ENCODE measurements at regions not wholly inside any gene's neighbourhood (a gene's known extent, or its start where the extent isn't known, plus 50 kb on each side); places are given as distances from the start of the nearest gene placed in this dataset.

DNA sequence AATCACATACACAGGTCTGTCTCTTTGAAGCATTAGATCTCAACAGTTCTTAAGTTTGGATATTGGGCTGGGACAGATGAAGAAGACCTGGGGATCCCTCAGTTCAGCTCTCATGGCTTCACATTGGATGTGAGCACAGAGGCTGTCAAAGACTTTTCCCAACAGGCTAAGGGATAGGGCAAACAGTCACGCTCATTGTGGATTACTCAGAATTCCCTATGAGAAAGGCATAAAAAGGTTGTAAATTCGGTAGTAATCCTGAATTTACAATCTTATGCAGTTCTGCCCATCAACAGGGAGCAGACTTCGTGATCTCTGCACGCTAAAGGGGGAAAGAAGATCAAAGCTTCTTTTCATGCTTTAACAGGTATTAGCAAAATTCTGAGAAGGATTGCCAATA is 448.4 kb downstream of the DAD1 start:
- Histone ChIP-seq H2AK9ac (replicated peaks; ENCODE audit: low read depth, low read length, poor library complexity) (no peak overlapping the region), H4K5ac (ENCODE audit: low read depth, low read length) (no peak overlapping the region), H3K4me3 (ENCODE audit: insufficient read depth, low read depth, low read length) (no peak overlapping the region), H3K14ac (replicated peaks; ENCODE audit: low read depth, low read length) (no peak overlapping the region), H2BK5ac (ENCODE audit: low read depth, low read length, poor library complexity, severe bottlenecking) (no peak overlapping the region), H3K9me1 (ENCODE audit: insufficient read depth, low read length) (peaks cover 3% of the 10 kb centered on the region; the same call in 1 of the 2 replicates), H4K8ac (ENCODE audit: low read depth in 2 of 2, low read length in 2 of 2) (no peak overlapping the region), H3K23ac (ENCODE audit: low read depth, low read length) (no peak overlapping the region), H2BK20ac (ENCODE audit: low read depth, low read length) (no peak overlapping the region), H2BK120ac (ENCODE audit: low read depth, low read length) (no peak overlapping the region), H3K9me3 (ENCODE audit: control insufficient read depth, insufficient read depth, low read length) (no peaks in the 10 kb centered on the region), H2AK5ac (ENCODE audit: low read depth, low read length) (no peak overlapping the region), H3K56ac (ENCODE audit: extremely low read depth, insufficient read depth, low read length) (no peak overlapping the region), H3K4ac (ENCODE audit: low read depth, low read length) (no peak overlapping the region), H3K27ac (ENCODE audit: insufficient read depth, low read length) (no peak overlapping the region), H3K18ac (ENCODE audit: low read depth, low read length) (no peak overlapping the region), H3K36me3 (ENCODE audit: control insufficient read depth, insufficient read depth, low read length) (no peaks in the 10 kb centered on the region), H3K79me1 (ENCODE audit: low read depth in 1 of 2, low read length in 2 of 2) (no peaks in the 10 kb centered on the region), H3K4me1 (ENCODE audit: control insufficient read depth, insufficient read depth, low read length) (no peaks in the 10 kb centered on the region), H3K4me2 (ENCODE audit: low read depth, low read length) (no peak overlapping the region), H4K20me1 (ENCODE audit: insufficient read depth, low read length) (no peaks in the 10 kb centered on the region; the same call in 1 of the 2 replicates), H4K91ac (ENCODE audit: insufficient read depth, low read depth, low read length) (no peak overlapping the region), H2AFZ (replicated peaks; ENCODE audit: low read length, poor library complexity) (no peak overlapping the region), H2BK15ac (ENCODE audit: low read depth, low read length) (no peak overlapping the region), H3K27me3 (ENCODE audit: control insufficient read depth, insufficient read depth, low read length) (peaks cover 8% of the 10 kb centered on the region), H3K9ac (ENCODE audit: low read depth, low read length) (no peak overlapping the region)
- ChIA-PET POLR2A (ENCODE audit: unreplicated experiment) (no interaction called here), CTCF (no interaction called here)
- intact Hi-C loops (cut with micrococcal nuclease) (no loop called here), dilution Hi-C loops (cut with HindIII; ENCODE audit: low sequenced_read_pairs, unreplicated experiment) (no loop called here), in situ Hi-C loops (cut with MboI; ENCODE audit: low sequenced_read_pairs) (no loop called here)
- TF ChIP-seq RAD21 (IDR thresholded peaks at IDR 0.05; ENCODE audit: low read length) (no peak), RFX5 (IDR thresholded peaks at IDR 0.05; ENCODE audit: low read depth, low read length) (no peak), POLR2A (IDR thresholded peaks at IDR 0.05; ENCODE audit: low read depth, low read length) (no peak), NFE2L2 (IDR thresholded peaks at IDR 0.05; ENCODE audit: low read depth, low read length) (no peak), CHD1 (IDR thresholded peaks at IDR 0.05; ENCODE audit: low read depth, low read length) (no peak), CEBPB (IDR thresholded peaks at IDR 0.05; ENCODE audit: low read depth, low read length) (no peak), BHLHE40 (IDR thresholded peaks at IDR 0.05; ENCODE audit: low read depth, low read length) (no peak), SMC3 (IDR thresholded peaks at IDR 0.05; ENCODE audit: low read depth, low read length) (no peak), MAFK (IDR thresholded peaks at IDR 0.05; ENCODE audit: low read depth, low read length) (no peak), FOS (IDR thresholded peaks at IDR 0.05; ENCODE audit: low read depth, low read length) (no peak), MXI1 (IDR thresholded peaks at IDR 0.05; ENCODE audit: borderline replicate concordance, low read depth, low read length) (no peak)
- TF ChIP-seq, protein P1, sequence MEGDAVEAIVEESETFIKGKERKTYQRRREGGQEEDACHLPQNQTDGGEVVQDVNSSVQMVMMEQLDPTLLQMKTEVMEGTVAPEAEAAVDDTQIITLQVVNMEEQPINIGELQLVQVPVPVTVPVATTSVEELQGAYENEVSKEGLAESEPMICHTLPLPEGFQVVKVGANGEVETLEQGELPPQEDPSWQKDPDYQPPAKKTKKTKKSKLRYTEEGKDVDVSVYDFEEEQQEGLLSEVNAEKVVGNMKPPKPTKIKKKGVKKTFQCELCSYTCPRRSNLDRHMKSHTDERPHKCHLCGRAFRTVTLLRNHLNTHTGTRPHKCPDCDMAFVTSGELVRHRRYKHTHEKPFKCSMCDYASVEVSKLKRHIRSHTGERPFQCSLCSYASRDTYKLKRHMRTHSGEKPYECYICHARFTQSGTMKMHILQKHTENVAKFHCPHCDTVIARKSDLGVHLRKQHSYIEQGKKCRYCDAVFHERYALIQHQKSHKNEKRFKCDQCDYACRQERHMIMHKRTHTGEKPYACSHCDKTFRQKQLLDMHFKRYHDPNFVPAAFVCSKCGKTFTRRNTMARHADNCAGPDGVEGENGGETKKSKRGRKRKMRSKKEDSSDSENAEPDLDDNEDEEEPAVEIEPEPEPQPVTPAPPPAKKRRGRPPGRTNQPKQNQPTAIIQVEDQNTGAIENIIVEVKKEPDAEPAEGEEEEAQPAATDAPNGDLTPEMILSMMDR (conservative IDR thresholded peaks at IDR 0.05; ENCODE audit: low read depth, low read length) = no peak
- TF ChIP-seq, protein P2, sequence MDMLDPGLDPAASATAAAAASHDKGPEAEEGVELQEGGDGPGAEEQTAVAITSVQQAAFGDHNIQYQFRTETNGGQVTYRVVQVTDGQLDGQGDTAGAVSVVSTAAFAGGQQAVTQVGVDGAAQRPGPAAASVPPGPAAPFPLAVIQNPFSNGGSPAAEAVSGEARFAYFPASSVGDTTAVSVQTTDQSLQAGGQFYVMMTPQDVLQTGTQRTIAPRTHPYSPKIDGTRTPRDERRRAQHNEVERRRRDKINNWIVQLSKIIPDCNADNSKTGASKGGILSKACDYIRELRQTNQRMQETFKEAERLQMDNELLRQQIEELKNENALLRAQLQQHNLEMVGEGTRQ (IDR thresholded peaks at IDR 0.05; ENCODE audit: low read depth, low read length) = no peak
- no TSS peak for BruUV-seq (replicated peaks)
- no peak for ATAC-seq (ENCODE audit: low read depth)
- no CpG with 5 or more reads among the region's 4 CpGs for WGBS, 2 experiments (ENCODE audit: extremely low coverage in 2 of 2, insufficient read length in 1 of 2)
- DNase-seq = no peak

All from IMR-90 (cell line).